HCT116 (cell line): ENCODE measurements at regions not wholly inside any gene's neighbourhood (a gene's known extent, or its start where the extent isn't known, plus 50 kb on each side); places are given as distances from the start of the nearest gene placed in this dataset.

Experiments
- ATAC-seq: fragments of 200-7000 bp; cut with Tn5 transposase; 2 replicates; pipeline ENCODE4 v1.9.1; 2020; ENCODE audit warnings: mild to moderate bottlenecking, moderate library complexity
- BruUV-seq: library from RNA; stranded (reverse); fragments of 400-500 nt; replicated peaks from 2 replicates; lab custom pipeline; 2021; lab: Mats Ljungman, UMichigan
- CTCF ChIA-PET: fragments of 300-600 bp; sonication (Branson Sonifier 250); formaldehyde crosslinking; loops from one replicate; lab custom pipeline; 2021; ENCODE audit warnings: antibody characterized with exemption; lab: Charles Lee
- POLR2A ChIA-PET: fragments of 300-600, 350-600 bp; sonication (Branson Sonifier 250); formaldehyde crosslinking; loops from one replicate; lab custom pipeline; 2021; ENCODE audit warnings: antibody characterized with exemption; lab: Charles Lee
- RAD21 ChIA-PET, 2 experiments: fragments of 300-600 bp; sonication (Branson Sonifier 250); formaldehyde crosslinking; loops; one replicate each; lab custom pipeline; 2023; ENCODE audit warnings: low total read pairs in 2 of 2; ENCODE audit not compliant: uncharacterized antibody in 2 of 2, unreplicated experiment in 2 of 2, low non-redundant PET in 1 of 2; lab: Charles Lee
- DNase-seq: peaks from one replicate; pipeline ENCODE4 v3.0.0-alpha.2; 2010; ENCODE audit warnings: low read depth, low spot score
- H2AFZ ChIP-seq: fragments of 200-600 bp; shearing (Covaris generic), sonication (generic); 2 replicates; pipeline ENCODE4 v1.6.1; 2017; ENCODE audit warnings: low read depth, mixed run types, mixed read lengths, antibody characterized with exemption, low read length; ENCODE audit not compliant: poor library complexity, severe bottlenecking
- H3K27ac ChIP-seq: 2 replicates; pipeline ENCODE4 v1.5.1; 2012; ENCODE audit warnings: low read depth, low read length
- H3K27me3 ChIP-seq: fragments of 200-600 bp; sonication (generic); 2 replicates; pipeline ENCODE4 v1.6.1; 2016; ENCODE audit warnings: mixed run types, low read length, mixed read lengths; ENCODE audit not compliant: insufficient read depth
- H3K36me3 ChIP-seq, 2 experiments: fragments of 200-500 bp in 1 of 2; fragments of 200-600 bp in 1 of 2; sonication (Bioruptor generic) in 1 of 2; sonication (generic) in 1 of 2; 2 replicates each; pipeline versions ENCODE4 v1.5.1 to v1.6.1; 2014 to 2016; ENCODE audit warnings: low read length in 2 of 2, inconsistent platforms in 1 of 2, mixed read lengths in 1 of 2, mixed run types in 1 of 2; ENCODE audit not compliant: insufficient read depth in 2 of 2, control insufficient read depth in 1 of 2
- H3K4me1 ChIP-seq, 2 experiments: fragments of 200-600 bp in 1 of 2; sonication (generic) in 1 of 2; 2 replicates each; pipeline versions ENCODE4 v1.5.1 to v1.6.1; 2012 to 2017; ENCODE audit warnings: low read length in 2 of 2, inconsistent platforms in 1 of 2, mild to moderate bottlenecking in 1 of 2, mixed read lengths in 1 of 2, mixed run types in 1 of 2, moderate library complexity in 1 of 2; ENCODE audit not compliant: insufficient read depth in 2 of 2, control insufficient read depth in 1 of 2
- H3K4me2 ChIP-seq: fragments of 200-600 bp; sonication (generic); 2 replicates; pipeline ENCODE4 v1.6.1; 2017; ENCODE audit warnings: mixed run types, low read length, mixed read lengths
- H3K4me3 ChIP-seq, 2 experiments: fragments of 200-600 bp in 1 of 2; sonication (generic) in 1 of 2; replicated peaks in 1 of 2; 2 replicates each; pipeline ENCODE4 v1.5.1; 2011 to 2016; ENCODE audit warnings: low read length in 2 of 2, control low read depth in 1 of 2, low read depth in 1 of 2, mild to moderate bottlenecking in 1 of 2, mixed read lengths in 1 of 2, mixed run types in 1 of 2
- H3K79me2 ChIP-seq: fragments of 200-600 bp; sonication (generic); 2 replicates; pipeline ENCODE4 v1.6.1; 2017; ENCODE audit warnings: mild to moderate bottlenecking, mixed run types, low read length, moderate library complexity, mixed read lengths; ENCODE audit not compliant: insufficient read depth
- H3K9ac ChIP-seq: fragments of 200-600 bp; sonication (generic); 2 replicates; pipeline ENCODE4 v1.6.1; 2016; ENCODE audit warnings: low read length, mixed read lengths
- H3K9me2 ChIP-seq: fragments of 200-600 bp; sonication (generic), shearing (Covaris generic); 2 replicates; pipeline ENCODE4 v1.6.1; 2017; ENCODE audit warnings: mixed run types, mild to moderate bottlenecking, moderate library complexity; ENCODE audit not compliant: insufficient read depth
- H3K9me3 ChIP-seq, 2 experiments: fragments of 200-500 bp in 1 of 2; fragments of 200-600 bp in 1 of 2; sonication (Bioruptor generic) in 1 of 2; sonication (generic) in 1 of 2; 2 replicates each; pipeline ENCODE4 v1.6.1; 2014 to 2017; ENCODE audit warnings: low read length in 2 of 2, mixed read lengths in 2 of 2, inconsistent platforms in 1 of 2, low read depth in 1 of 2, mild to moderate bottlenecking in 1 of 2, mixed run types in 1 of 2, moderate library complexity in 1 of 2; ENCODE audit not compliant: control insufficient read depth in 1 of 2, insufficient read depth in 1 of 2
- H4K20me1 ChIP-seq: fragments of 200-600 bp; sonication (generic), shearing (Covaris generic); 2 replicates; pipeline ENCODE4 v1.6.1; 2017; ENCODE audit warnings: mixed run types, mild to moderate bottlenecking, moderate library complexity; ENCODE audit not compliant: insufficient read depth
- ATF3 ChIP-seq: IDR thresholded peaks from 2 replicates; pipeline ENCODE4 v1.6.1; 2012
- CBX3 ChIP-seq: IDR thresholded peaks from 2 replicates; pipeline ENCODE4 v1.6.1; 2012; ENCODE audit warnings: low read depth
- EGR1 ChIP-seq: IDR thresholded peaks from 2 replicates; pipeline ENCODE4 v1.6.1; 2012; ENCODE audit warnings: low read depth
- EZH2 ChIP-seq: fragments of 200-600 bp; sonication (generic); IDR thresholded peaks from 2 replicates; pipeline ENCODE4 v1.6.1; 2017; ENCODE audit warnings: antibody characterized with exemption, mixed run types
- EZH2phosphoT487 ChIP-seq: fragments of 200-600 bp; IDR thresholded peaks from 2 replicates; pipeline ENCODE4 v1.6.1; 2018; ENCODE audit warnings: antibody characterized with exemption, borderline replicate concordance
- POLR2A ChIP-seq: IDR thresholded peaks from 2 replicates; pipeline ENCODE4 v1.7.0; 2011; ENCODE audit warnings: borderline replicate concordance; ENCODE audit not compliant: insufficient read depth, insufficient read length; ENCODE audit errors: extremely low read depth
- POLR2AphosphoS5 ChIP-seq: IDR thresholded peaks from 2 replicates; pipeline ENCODE4 v1.6.1; 2011; ENCODE audit warnings: mild to moderate bottlenecking, low read depth, low read length, moderate library complexity
- REST ChIP-seq: IDR thresholded peaks from 2 replicates; pipeline ENCODE4 v1.6.1; 2012; ENCODE audit warnings: low read depth
- SP1 ChIP-seq: IDR thresholded peaks from 2 replicates; pipeline ENCODE4 v1.6.1; 2012; ENCODE audit warnings: low read depth
- TCF7L2 ChIP-seq: IDR thresholded peaks from 2 replicates; pipeline ENCODE4 v1.7.0; 2011; ENCODE audit warnings: borderline replicate concordance, inconsistent platforms; ENCODE audit not compliant: insufficient read depth, insufficient read length; ENCODE audit errors: extremely low read depth
- YY1 ChIP-seq: IDR thresholded peaks from 2 replicates; pipeline ENCODE4 v1.6.1; 2011; ENCODE audit warnings: low read length, low read depth, moderate library complexity, mild to moderate bottlenecking; ENCODE audit not compliant: insufficient replicate concordance; ENCODE audit errors: extremely low read depth
- ZFX ChIP-seq: fragments of 450-650 bp; IDR thresholded peaks from 2 replicates; pipeline ENCODE4 v1.6.1; 2017
- intact Hi-C: fragments of 100-400 bp; cut with micrococcal nuclease; formaldehyde crosslinking; loops from 2 replicates; pipeline ENCODE4 v1.10.0; 2022
- TF ChIP-seq, protein P1 (sequence below), 3 experiments: fragments of 200-600 bp in 1 of 3; sonication (generic) in 1 of 3; IDR thresholded peaks in 2 of 3; conservative IDR thresholded peaks in 1 of 3; 2 replicates each; pipeline ENCODE4 v1.5.1; 2012 to 2017; ENCODE audit warnings: low read depth in 2 of 3, low read length in 2 of 3, antibody characterized with exemption in 1 of 3, borderline replicate concordance in 1 of 3, control low read depth in 1 of 3, mild to moderate bottlenecking in 1 of 3, mixed read lengths in 1 of 3, mixed run types in 1 of 3, moderate library complexity in 1 of 3; ENCODE audit not compliant: insufficient read depth in 1 of 3
- TF ChIP-seq, protein P2 (sequence below): IDR thresholded peaks from 2 replicates; pipeline ENCODE4 v1.6.1; 2012

DNA sequence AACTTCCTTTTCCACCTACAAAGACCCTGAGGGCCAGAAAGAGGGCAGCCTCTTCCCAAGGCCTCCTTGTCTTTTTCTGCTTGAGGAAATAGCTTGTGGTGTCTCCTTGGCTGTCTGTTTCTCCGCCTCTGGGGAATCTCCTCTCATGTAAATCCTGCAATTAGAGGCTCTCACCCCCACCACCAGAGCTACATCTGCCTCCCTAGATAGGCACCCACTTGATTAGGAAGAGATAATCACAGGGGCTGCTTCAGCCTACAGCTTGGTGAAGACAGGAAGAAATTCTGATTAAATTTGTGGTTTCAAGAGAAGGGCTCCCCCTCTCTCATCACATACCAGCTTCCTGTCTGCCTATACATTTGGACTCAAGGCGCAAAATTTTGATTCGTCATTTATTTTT is 75.6 kb downstream of the TLR4 start:
- RAD21 ChIA-PET: no interaction called here
- intact Hi-C loops: no loop called here

GRCh38 chr9:117782931-117783788 is 79.0 kb downstream of the TLR4 start:
- DNase-seq (no peak), ATAC-seq (no peak)
- ChIA-PET RAD21 (no interaction called here), POLR2A (no interaction called here), CTCF (no interaction called here)
- intact Hi-C loops: no loop called here
- no peaks in the 10 kb centered on the region for H3K9me2 ChIP-seq
- H3K4me1 ChIP-seq: no peaks in the 10 kb centered on the region
- no peak overlapping the region for H3K4me2 ChIP-seq
- H3K9ac ChIP-seq: no peak overlapping the region
- no peaks in the 10 kb centered on the region for H4K20me1 ChIP-seq
- no peaks in the 10 kb centered on the region for H3K27me3 ChIP-seq
- H3K9me3 ChIP-seq: peaks cover 11 to 12% of the 10 kb centered on the region in 2 experiments; a peak in 2 of 4 replicates
- no peak overlapping the region for H3K27ac ChIP-seq
- no peaks in the 10 kb centered on the region for H3K36me3 ChIP-seq
- no peaks in the 10 kb centered on the region for H3K79me2 ChIP-seq
- H3K4me3 ChIP-seq: no peak overlapping the region
- H2AFZ ChIP-seq: no peak overlapping the region
- BruUV-seq: no TSS peak
- no peak for TF ChIP-seq EZH2phosphoT487
- TF ChIP-seq POLR2AphosphoS5: no peak
- no peak for TF ChIP-seq CBX3
- no peak for TF ChIP-seq EGR1
- TF ChIP-seq EZH2: no peak
- TF ChIP-seq ZFX: no peak
- TF ChIP-seq, protein P1, sequence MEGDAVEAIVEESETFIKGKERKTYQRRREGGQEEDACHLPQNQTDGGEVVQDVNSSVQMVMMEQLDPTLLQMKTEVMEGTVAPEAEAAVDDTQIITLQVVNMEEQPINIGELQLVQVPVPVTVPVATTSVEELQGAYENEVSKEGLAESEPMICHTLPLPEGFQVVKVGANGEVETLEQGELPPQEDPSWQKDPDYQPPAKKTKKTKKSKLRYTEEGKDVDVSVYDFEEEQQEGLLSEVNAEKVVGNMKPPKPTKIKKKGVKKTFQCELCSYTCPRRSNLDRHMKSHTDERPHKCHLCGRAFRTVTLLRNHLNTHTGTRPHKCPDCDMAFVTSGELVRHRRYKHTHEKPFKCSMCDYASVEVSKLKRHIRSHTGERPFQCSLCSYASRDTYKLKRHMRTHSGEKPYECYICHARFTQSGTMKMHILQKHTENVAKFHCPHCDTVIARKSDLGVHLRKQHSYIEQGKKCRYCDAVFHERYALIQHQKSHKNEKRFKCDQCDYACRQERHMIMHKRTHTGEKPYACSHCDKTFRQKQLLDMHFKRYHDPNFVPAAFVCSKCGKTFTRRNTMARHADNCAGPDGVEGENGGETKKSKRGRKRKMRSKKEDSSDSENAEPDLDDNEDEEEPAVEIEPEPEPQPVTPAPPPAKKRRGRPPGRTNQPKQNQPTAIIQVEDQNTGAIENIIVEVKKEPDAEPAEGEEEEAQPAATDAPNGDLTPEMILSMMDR (IDR thresholded peaks at IDR 0.05 in 2 of 3, conservative IDR thresholded peaks at IDR 0.05 in 1 of 3; ENCODE audit: borderline replicate concordance in 1 of 3, insufficient read depth in 1 of 3, low read depth in 2 of 3, low read length in 2 of 3): no peak
- TF ChIP-seq, protein P2, sequence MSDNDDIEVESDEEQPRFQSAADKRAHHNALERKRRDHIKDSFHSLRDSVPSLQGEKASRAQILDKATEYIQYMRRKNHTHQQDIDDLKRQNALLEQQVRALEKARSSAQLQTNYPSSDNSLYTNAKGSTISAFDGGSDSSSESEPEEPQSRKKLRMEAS: no peak
- TF ChIP-seq YY1: no peak
- TF ChIP-seq REST: no peak
- no peak for TF ChIP-seq ATF3
- no peak for TF ChIP-seq TCF7L2
- TF ChIP-seq SP1: no peak

More for the DNA sequence above, 75.6 kb downstream of the TLR4 start:
- no peak for DNase-seq
- BruUV-seq: no TSS peak
- ChIA-PET CTCF (no interaction called here), POLR2A (no interaction called here)
- H3K27ac ChIP-seq: no peak overlapping the region
- no peaks in the 10 kb centered on the region for H3K79me2 ChIP-seq
- H3K36me3 ChIP-seq: no peaks in the 10 kb centered on the region
- no peak overlapping the region for H2AFZ ChIP-seq
- no peaks in the 10 kb centered on the region for H4K20me1 ChIP-seq
- no peak overlapping the region for H3K9ac ChIP-seq
- no peak for ATAC-seq
- H3K27me3 ChIP-seq: no peaks in the 10 kb centered on the region
- H3K4me2 ChIP-seq: no peak overlapping the region
- H3K9me2 ChIP-seq: no peaks in the 10 kb centered on the region
- no peaks in the 10 kb centered on the region for H3K4me1 ChIP-seq
- no peak overlapping the region for H3K4me3 ChIP-seq
- peaks cover 5 to 29% of the 10 kb centered on the region in 2 experiments; a peak in 2 of 4 replicates for H3K9me3 ChIP-seq
- TF ChIP-seq POLR2A: no peak
